ENCODE measurements at regions not wholly inside any gene's neighbourhood (a gene's known extent, or its start where the extent isn't known, plus 50 kb on each side); places are given as distances from the start of the nearest gene placed in this dataset.

- intact Hi-C loops (cut with DNase I; ENCODE audit: low total_unique reads) = no loop called here
- TF ChIP-seq POLR2AphosphoS5 (IDR thresholded peaks at IDR 0.05) (no peak), POLR2A (IDR thresholded peaks at IDR 0.05) (no peak), CTCF (IDR thresholded peaks at IDR 0.05) (no peak)
- Histone ChIP-seq H3K36me3 (no peaks in the 10 kb centered on the region), H3K27ac (no peak overlapping the region), H3K4me1 (no peaks in the 10 kb centered on the region), H3K9me3 (no peaks in the 10 kb centered on the region), H3K27me3 (no peaks in the 10 kb centered on the region), H3K4me3 (no peak overlapping the region)
- DNase-seq (ENCODE audit: low spot score in 2 of 2) = no peak
Measured at GRCh38 chr1:163692266-163692665, 370.5 kb downstream of the NUF2 start.

GRCh38 chr1:163697137-163697536, 375.4 kb downstream of the NUF2 start:
- Histone ChIP-seq H3K27me3 (no peaks in the 10 kb centered on the region), H3K27ac (no peak overlapping the region), H3K36me3 (no peaks in the 10 kb centered on the region), H3K9me3 (no peaks in the 10 kb centered on the region), H3K4me1 (no peaks in the 10 kb centered on the region), H3K4me3 (no peak overlapping the region)
- intact Hi-C loops (cut with DNase I; ENCODE audit: low total_unique reads) = no loop called here
- DNase-seq (ENCODE audit: low spot score in 2 of 2) = no peak
- no peak for TF ChIP-seq CTCF (IDR thresholded peaks at IDR 0.05)
- no peak for TF ChIP-seq POLR2A (IDR thresholded peaks at IDR 0.05)
- TF ChIP-seq POLR2AphosphoS5 (IDR thresholded peaks at IDR 0.05) = no peak

- TF ChIP-seq POLR2AphosphoS5 (IDR thresholded peaks at IDR 0.05) (no peak), CTCF (IDR thresholded peaks at IDR 0.05) (no peak), POLR2A (IDR thresholded peaks at IDR 0.05) (no peak)
- H3K36me3 ChIP-seq = no peaks in the 10 kb centered on the region
- H3K27ac ChIP-seq = no peak overlapping the region
- H3K9me3 ChIP-seq = no peaks in the 10 kb centered on the region
- no peak for DNase-seq (ENCODE audit: low spot score in 2 of 2)
- intact Hi-C loops (cut with DNase I; ENCODE audit: low total_unique reads) = no loop called here
- no peaks in the 10 kb centered on the region for H3K27me3 ChIP-seq
- no peaks in the 10 kb centered on the region for H3K4me1 ChIP-seq
- no peak overlapping the region for H3K4me3 ChIP-seq
Measured at GRCh38 chr1:163701783-163702374, 380.1 kb downstream of the NUF2 start.

GRCh38 chr1:163703794-163704193, 382.0 kb downstream of the NUF2 start:
- Histone ChIP-seq H3K4me3 (no peak overlapping the region), H3K36me3 (no peaks in the 10 kb centered on the region), H3K9me3 (no peaks in the 10 kb centered on the region), H3K27ac (no peak overlapping the region), H3K4me1 (no peaks in the 10 kb centered on the region), H3K27me3 (no peaks in the 10 kb centered on the region)
- TF ChIP-seq POLR2AphosphoS5 (IDR thresholded peaks at IDR 0.05) (no peak), POLR2A (IDR thresholded peaks at IDR 0.05) (no peak), CTCF (IDR thresholded peaks at IDR 0.05) (no peak)
- intact Hi-C loops (cut with DNase I; ENCODE audit: low total_unique reads) = no loop called here
- DNase-seq (ENCODE audit: low spot score in 2 of 2) = no peak

- intact Hi-C loops (cut with DNase I; ENCODE audit: low total_unique reads) = loop anchor here (5.0 kb wide), 1 partner anchor 820 kb away; no protein-coding TSS in a partner anchor
- H3K36me3 ChIP-seq = no peaks in the 10 kb centered on the region
Measured at GRCh38 chr1:163706915-163707314, 385.2 kb downstream of the NUF2 start.

More at GRCh38 chr1:163706915-163707314, 385.2 kb downstream of the NUF2 start:
- Histone ChIP-seq H3K4me1 (no peaks in the 10 kb centered on the region), H3K27ac (no peak overlapping the region), H3K9me3 (no peaks in the 10 kb centered on the region), H3K27me3 (no peaks in the 10 kb centered on the region), H3K4me3 (no peak overlapping the region)
- no peak for TF ChIP-seq POLR2A (IDR thresholded peaks at IDR 0.05)
- TF ChIP-seq CTCF (IDR thresholded peaks at IDR 0.05) = no peak
- no peak for TF ChIP-seq POLR2AphosphoS5 (IDR thresholded peaks at IDR 0.05)
- DNase-seq (ENCODE audit: low spot score in 2 of 2) = no peak
